Mesendoderm (in vitro differentiated cells): ENCODE measurements at regions not wholly inside any gene's neighbourhood (a gene's known extent, or its start where the extent isn't known, plus 50 kb on each side); places are given as distances from the start of the nearest gene placed in this dataset.

Experiments used
- DNase-seq: peaks from one replicate; pipeline ENCODE4 v3.0.0; 2013
- H2AK5ac ChIP-seq: 2 replicates; pipeline ENCODE4 v1.6.1; 2013; ENCODE audit warnings: low read length, inconsistent platforms
- H2BK120ac ChIP-seq: 2 replicates; pipeline ENCODE4 v1.6.1; 2013; ENCODE audit warnings: low read depth, mild to moderate bottlenecking, low read length, moderate library complexity, mixed read lengths
- H2BK15ac ChIP-seq: replicated peaks from 2 replicates; pipeline ENCODE4 v1.6.1; 2013; ENCODE audit warnings: low read depth, mild to moderate bottlenecking, moderate library complexity
- H2BK5ac ChIP-seq: 2 replicates; pipeline ENCODE4 v1.6.1; 2013; ENCODE audit warnings: low read length, inconsistent platforms
- H3K18ac ChIP-seq: 2 replicates; pipeline ENCODE4 v1.6.1; 2013; ENCODE audit warnings: mild to moderate bottlenecking, low read length, mixed read lengths
- H3K23ac ChIP-seq: one replicate; pipeline ENCODE4 v1.6.1; 2013; ENCODE audit warnings: low read length
- H3K27ac ChIP-seq: 2 replicates; pipeline ENCODE4 v1.5.1; 2013; ENCODE audit warnings: low read depth, mild to moderate bottlenecking, inconsistent platforms, low read length, moderate library complexity
- H3K27me3 ChIP-seq: 2 replicates; pipeline ENCODE4 v1.6.1; 2013; ENCODE audit warnings: low read length, control low read depth, mild to moderate bottlenecking, inconsistent platforms; ENCODE audit not compliant: insufficient read depth, poor library complexity
- H3K36me3 ChIP-seq: 2 replicates; pipeline ENCODE4 v1.6.1; 2013; ENCODE audit warnings: low read length, inconsistent platforms; ENCODE audit not compliant: control insufficient read depth, insufficient read depth
- H3K4ac ChIP-seq: one replicate; pipeline ENCODE4 v1.6.1; 2013; ENCODE audit warnings: low read depth, mild to moderate bottlenecking, low read length, moderate library complexity
- H3K4me1 ChIP-seq: 2 replicates; pipeline ENCODE4 v1.6.1; 2013; ENCODE audit warnings: low read depth, low read length, inconsistent platforms; ENCODE audit not compliant: control insufficient read depth
- H3K4me2 ChIP-seq: 2 replicates; pipeline ENCODE4 v1.6.1; 2013; ENCODE audit warnings: low read length
- H3K4me3 ChIP-seq: 2 replicates; pipeline ENCODE4 v1.5.1; 2013; ENCODE audit warnings: mild to moderate bottlenecking, low read length
- H3K56ac ChIP-seq: one replicate; pipeline ENCODE4 v1.6.1; 2013; ENCODE audit warnings: low read length
- H3K79me1 ChIP-seq: 2 replicates; pipeline ENCODE4 v1.6.1; 2013; ENCODE audit warnings: low read length, inconsistent platforms
- H3K79me2 ChIP-seq: 2 replicates; pipeline ENCODE4 v1.6.1; 2013; ENCODE audit warnings: mild to moderate bottlenecking, low read length; ENCODE audit not compliant: control insufficient read depth, insufficient read depth
- H3K9ac ChIP-seq: 2 replicates; pipeline ENCODE4 v1.6.1; 2013; ENCODE audit warnings: low read length, inconsistent platforms
- H4K5ac ChIP-seq: one replicate; pipeline ENCODE4 v1.6.1; 2013; ENCODE audit warnings: low read length
- H4K8ac ChIP-seq: one replicate; pipeline ENCODE4 v1.6.1; 2013; ENCODE audit warnings: low read depth, mild to moderate bottlenecking, control low read depth, low read length, moderate library complexity
- WGBS: extraction: QIAGEN DNeasy Blood & Tissue Kit; methylation state at CpG from one replicate; pipeline ENCODE4 v1.1.7; 2013; ENCODE audit warnings: low lambda C conversion rate, missing lambda C conversion rate; ENCODE audit not compliant: insufficient coverage; ENCODE audit errors: extremely low coverage; 5-methylcytosine and 5-hydroxymethylcytosine counted together

DNA sequence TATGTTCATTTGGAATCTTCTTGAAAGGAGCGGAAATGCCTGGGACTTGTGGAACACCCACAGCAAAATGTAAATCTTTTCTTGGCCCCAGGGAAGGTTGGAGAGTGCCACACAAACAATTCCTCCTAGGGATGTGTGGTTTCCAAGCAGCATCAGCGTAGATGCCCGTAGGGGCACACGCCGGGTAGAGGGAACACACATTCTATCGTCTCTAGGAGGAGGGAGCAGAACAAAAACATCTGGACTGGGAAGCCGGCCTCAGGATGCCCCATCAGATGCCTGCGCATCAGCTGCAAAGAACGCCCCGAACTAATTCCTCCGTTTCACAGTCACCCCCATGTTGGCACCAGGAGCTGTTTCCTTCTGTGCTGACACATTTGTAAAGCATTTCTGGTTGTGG is 357.9 kb upstream of the ZFHX3 start:
- Histone ChIP-seq H3K23ac (no peak overlapping the region), H2BK15ac (no peak overlapping the region), H3K18ac (no peak overlapping the region), H3K4me3 (no peak overlapping the region), H3K4ac (no peak overlapping the region), H2BK120ac (no peak overlapping the region), H3K27ac (no peak overlapping the region), H4K8ac (no peak overlapping the region), H2AK5ac (no peak overlapping the region), H3K4me2 (no peak overlapping the region), H3K36me3 (no peaks in the 10 kb centered on the region), H2BK5ac (no peak overlapping the region), H3K27me3 (no peaks in the 10 kb centered on the region), H4K5ac (no peak overlapping the region), H3K56ac (no peak overlapping the region), H3K79me1 (no peaks in the 10 kb centered on the region), H3K79me2 (no peaks in the 10 kb centered on the region), H3K4me1 (no peaks in the 10 kb centered on the region), H3K9ac (no peak overlapping the region)
- no CpG with 5 or more reads among the region's 11 CpGs for WGBS
- no peak for DNase-seq

DNA sequence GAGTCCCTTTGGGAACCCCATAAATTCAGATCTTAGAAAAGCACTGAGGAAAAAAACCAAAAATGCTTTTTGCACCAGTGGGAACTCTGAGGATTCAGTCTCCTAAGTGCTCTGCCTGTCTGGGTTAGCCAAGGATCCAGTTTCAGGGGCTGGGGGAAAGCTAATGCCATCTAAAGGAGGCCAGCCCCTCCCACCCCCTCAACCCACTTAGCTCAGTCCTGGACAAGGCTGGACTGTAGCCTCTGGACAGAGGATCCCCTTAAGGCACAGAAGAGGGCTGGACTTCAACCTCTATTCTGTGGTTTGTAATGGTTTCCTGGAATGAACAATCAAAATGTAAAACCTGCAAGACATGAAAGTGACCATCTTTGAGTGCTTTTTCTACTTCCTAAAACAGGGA is 356.1 kb upstream of the ZFHX3 start:
- no peak overlapping the region for H3K27ac ChIP-seq
- H3K4ac ChIP-seq: no peak overlapping the region
- no peak overlapping the region for H2BK5ac ChIP-seq
- H3K23ac ChIP-seq: no peak overlapping the region
- no peak overlapping the region for H3K4me2 ChIP-seq
- H3K9ac ChIP-seq: no peak overlapping the region
- no peak overlapping the region for H3K56ac ChIP-seq
- no peak for DNase-seq
- H3K79me1 ChIP-seq: no peaks in the 10 kb centered on the region
- H3K18ac ChIP-seq: no peak overlapping the region
- no peaks in the 10 kb centered on the region for H3K27me3 ChIP-seq
- no peak overlapping the region for H3K4me3 ChIP-seq
- H3K79me2 ChIP-seq: no peaks in the 10 kb centered on the region
- no peak overlapping the region for H2BK15ac ChIP-seq
- H3K36me3 ChIP-seq: no peaks in the 10 kb centered on the region
- H4K8ac ChIP-seq: no peak overlapping the region
- no peak overlapping the region for H2AK5ac ChIP-seq
- H2BK120ac ChIP-seq: no peak overlapping the region
- peaks cover 3% of the 10 kb centered on the region for H3K4me1 ChIP-seq
- H4K5ac ChIP-seq: no peak overlapping the region

- WGBS: no CpG with 5 or more reads among the region's 12 CpGs
Measured at GRCh38 chr16:73403291-73403690, 355.4 kb upstream of the ZFHX3 start.

DNA sequence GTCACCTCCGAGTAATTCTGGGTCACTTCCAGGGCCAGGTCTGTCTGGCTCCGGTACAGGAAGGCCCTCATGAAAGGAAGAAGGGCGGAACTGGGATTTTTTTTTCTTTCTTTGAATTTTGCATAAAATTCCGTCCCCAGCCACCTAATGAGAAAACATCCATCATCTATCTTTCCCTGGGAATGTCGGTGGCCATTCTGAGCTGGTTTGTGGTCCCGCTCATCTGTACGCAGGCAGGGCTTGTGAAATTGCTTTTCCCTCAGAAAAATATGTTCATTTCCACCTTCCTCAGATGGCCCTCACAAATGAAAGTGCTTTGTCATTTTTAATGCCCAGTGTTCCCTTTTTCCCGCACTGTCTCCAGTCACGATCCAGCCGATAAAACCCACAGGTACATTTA is 353.0 kb upstream of the ZFHX3 start:
- WGBS: no CpG with 5 or more reads among the region's 10 CpGs
- Histone ChIP-seq H3K56ac (peak overlapping the region; percentile 49), H3K27me3 (no peaks in the 10 kb centered on the region), H2AK5ac (no peak overlapping the region), H3K4me1 (peaks cover 5% of the 10 kb centered on the region), H4K8ac (no peak overlapping the region), H2BK120ac (peak overlapping the region; percentile 31), H4K5ac (no peak overlapping the region), H3K9ac (no peak overlapping the region), H2BK15ac (no peak overlapping the region), H3K79me2 (no peaks in the 10 kb centered on the region), H3K23ac (no peak overlapping the region), H3K4me2 (no peak overlapping the region), H2BK5ac (no peak overlapping the region), H3K36me3 (no peaks in the 10 kb centered on the region), H3K4me3 (no peak overlapping the region), H3K79me1 (no peaks in the 10 kb centered on the region), H3K27ac (no peak overlapping the region), H3K18ac (no peak overlapping the region), H3K4ac (no peak overlapping the region)
- no peak for DNase-seq

More at GRCh38 chr16:73403291-73403690, 355.4 kb upstream of the ZFHX3 start:
- Histone ChIP-seq H3K23ac (no peak overlapping the region), H3K79me1 (no peaks in the 10 kb centered on the region), H4K5ac (no peak overlapping the region), H2BK120ac (no peak overlapping the region), H3K4me3 (no peak overlapping the region), H3K9ac (no peak overlapping the region), H3K27me3 (no peaks in the 10 kb centered on the region), H2BK15ac (no peak overlapping the region), H3K36me3 (no peaks in the 10 kb centered on the region), H2BK5ac (no peak overlapping the region), H3K4me2 (no peak overlapping the region), H3K27ac (no peak overlapping the region), H3K79me2 (no peaks in the 10 kb centered on the region), H4K8ac (no peak overlapping the region), H3K56ac (no peak overlapping the region), H3K4ac (no peak overlapping the region), H3K18ac (no peak overlapping the region), H2AK5ac (no peak overlapping the region), H3K4me1 (peaks cover 3% of the 10 kb centered on the region)
- DNase-seq: no peak

DNA sequence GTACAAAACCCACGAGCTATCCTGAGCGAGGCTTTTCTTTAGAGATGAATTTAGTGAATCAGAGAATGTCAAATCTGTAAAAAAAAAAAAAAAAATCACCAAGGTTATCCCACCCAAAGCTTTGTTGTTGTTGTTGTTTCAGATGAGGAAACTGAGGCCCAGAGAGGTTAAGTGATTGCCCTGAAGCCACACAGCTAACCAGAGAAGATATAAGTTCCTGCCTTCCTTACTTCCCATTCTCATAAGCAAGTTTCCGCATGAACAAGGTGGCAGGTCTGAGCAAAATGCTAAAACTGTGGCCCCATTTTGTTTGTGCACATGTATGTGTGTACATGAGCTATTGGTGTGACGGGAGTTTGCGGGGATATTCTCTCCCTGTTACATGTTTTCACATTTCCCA is 352.1 kb upstream of the ZFHX3 start:
- Histone ChIP-seq H3K27me3 (no peaks in the 10 kb centered on the region), H3K18ac (no peak overlapping the region), H2AK5ac (no peak overlapping the region), H3K4ac (no peak overlapping the region), H3K4me1 (peaks cover 5% of the 10 kb centered on the region), H4K8ac (no peak overlapping the region), H3K79me1 (no peaks in the 10 kb centered on the region), H3K27ac (no peak overlapping the region), H3K4me2 (no peak overlapping the region), H3K56ac (no peak overlapping the region), H2BK120ac (no peak overlapping the region), H2BK5ac (no peak overlapping the region), H3K79me2 (no peaks in the 10 kb centered on the region), H2BK15ac (no peak overlapping the region), H4K5ac (no peak overlapping the region), H3K23ac (no peak overlapping the region), H3K4me3 (no peak overlapping the region), H3K36me3 (no peaks in the 10 kb centered on the region), H3K9ac (no peak overlapping the region)
- no CpG with 5 or more reads among the region's 5 CpGs for WGBS
- DNase-seq: no peak

DNA sequence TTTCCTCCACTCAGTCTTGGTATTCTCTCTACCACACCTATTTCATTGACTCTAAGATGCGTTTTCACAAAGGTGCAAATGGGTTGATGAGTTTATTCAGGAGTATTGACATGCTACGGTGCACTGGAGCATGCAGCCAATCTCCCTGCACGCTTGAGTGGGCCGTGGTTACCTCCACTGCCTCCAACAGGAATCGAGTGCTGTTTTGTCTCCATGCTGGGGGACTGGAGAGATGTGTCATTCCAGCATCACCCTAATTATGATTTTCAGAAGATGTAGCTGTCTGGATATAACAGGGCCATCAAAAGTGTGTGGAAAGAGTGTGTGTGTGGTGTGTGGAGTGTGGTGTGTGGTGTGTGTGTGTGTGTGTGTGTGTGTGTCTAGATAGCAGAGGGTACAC is 351.6 kb upstream of the ZFHX3 start:
- Histone ChIP-seq H2AK5ac (peak overlapping the region; percentile 14), H2BK120ac (no peak overlapping the region), H3K27me3 (no peaks in the 10 kb centered on the region), H3K56ac (no peak overlapping the region), H3K27ac (no peak overlapping the region), H3K4ac (no peak overlapping the region), H3K9ac (no peak overlapping the region), H2BK5ac (no peak overlapping the region), H4K8ac (no peak overlapping the region), H3K79me1 (no peaks in the 10 kb centered on the region), H3K36me3 (no peaks in the 10 kb centered on the region), H3K4me3 (no peak overlapping the region), H3K23ac (no peak overlapping the region), H3K4me1 (peaks cover 5% of the 10 kb centered on the region), H4K5ac (no peak overlapping the region), H2BK15ac (no peak overlapping the region), H3K4me2 (no peak overlapping the region), H3K79me2 (no peaks in the 10 kb centered on the region), H3K18ac (no peak overlapping the region)
- no peak for DNase-seq
- WGBS: no CpG with 5 or more reads among the region's 5 CpGs
